DMS 273 (cell line): ENCODE measurements at regions not wholly inside any gene's neighbourhood (a gene's known extent, or its start where the extent isn't known, plus 50 kb on each side); places are given as distances from the start of the nearest gene placed in this dataset.
"Not testable (repeated sequence)": the region's sequence is repeated elsewhere in the genome, so short reads cannot be mapped to it uniquely, and the experiment has no call there.

Source experiments
- DNase-seq: peaks from one replicate; lab custom pipeline; 2025; ENCODE audit not compliant: unreplicated experiment; lab: John Stamatoyannopoulos, UW

- DNase-seq: no peak
Measured at GRCh38 chr3:193114431-193115340, 126.3 kb upstream of the PLAAT1 start.

- DNase-seq: no peak
Measured at GRCh38 chr3:193116871-193117270, 124.2 kb upstream of the PLAAT1 start.

DNA sequence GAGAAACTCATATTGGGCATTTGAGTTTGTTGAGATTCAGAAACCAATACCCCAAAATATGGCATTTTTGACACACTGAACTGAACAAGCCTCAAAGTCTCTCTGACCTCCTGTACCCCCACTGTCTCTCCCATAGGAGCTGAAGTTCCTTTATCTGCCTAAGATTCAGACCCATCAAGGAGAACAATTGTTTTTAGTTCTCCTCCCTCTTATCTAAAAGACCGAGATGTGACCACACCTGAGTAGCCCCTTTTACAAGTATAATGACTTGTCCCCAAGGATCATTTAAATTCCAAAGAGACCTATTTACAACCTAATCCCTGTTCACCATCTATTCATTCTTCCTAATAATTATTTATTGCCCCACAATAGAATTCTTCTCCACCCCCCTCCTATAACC, 122.1 kb upstream of the PLAAT1 start:
- no peak for DNase-seq

DNA sequence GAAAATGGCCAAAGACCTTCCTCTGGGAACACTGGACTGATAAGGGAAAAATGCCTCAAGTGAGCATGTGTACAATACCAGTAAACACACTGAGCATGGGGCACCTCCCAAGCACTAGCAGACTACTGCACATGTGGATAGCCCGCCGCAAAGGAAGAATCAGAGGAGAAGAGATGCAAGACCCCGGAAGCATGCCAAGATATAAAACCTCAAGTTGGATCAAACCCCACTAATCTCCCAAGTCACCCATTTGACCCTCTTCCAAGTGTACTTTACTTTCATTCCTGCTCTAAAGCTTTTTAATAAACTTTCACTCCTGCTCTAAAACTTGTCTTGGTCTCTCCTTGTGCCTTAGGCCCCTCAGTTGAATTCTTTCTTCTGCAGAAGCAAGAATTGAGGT, 121.1 kb upstream of the PLAAT1 start:
- no peak for DNase-seq

- no peak for DNase-seq
Measured at GRCh38 chr3:193124861-193125260, 116.2 kb upstream of the PLAAT1 start.

GRCh38 chr3:193129607-193130006, 111.4 kb upstream of the PLAAT1 start:
- peak; percentile 8 for DNase-seq

- DNase-seq: no peak
Measured at GRCh38 chr3:193130576-193130975, 110.4 kb upstream of the PLAAT1 start.

GRCh38 chr3:193132241-193132640, 108.8 kb upstream of the PLAAT1 start:
- DNase-seq: no peak

DNA sequence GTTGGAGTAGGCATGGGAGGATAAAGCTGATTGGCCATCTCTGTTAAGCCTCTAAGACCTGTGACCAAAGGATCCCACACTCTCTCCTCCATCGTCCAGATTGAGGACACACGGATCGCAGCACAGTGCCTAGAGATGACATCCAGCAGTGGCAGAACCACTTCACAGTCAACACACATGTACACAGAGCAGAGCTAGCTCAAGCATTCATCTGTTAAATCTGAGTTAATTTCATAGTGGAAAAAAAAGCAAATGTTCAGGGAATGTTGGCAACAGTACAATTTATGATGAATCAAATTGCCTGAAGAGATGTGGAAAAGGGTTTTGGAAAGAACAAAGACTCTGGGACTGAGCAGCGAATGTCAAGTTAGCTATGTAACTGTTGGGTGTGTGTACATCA, 108.1 kb upstream of the PLAAT1 start:
- no peak for DNase-seq

DNA sequence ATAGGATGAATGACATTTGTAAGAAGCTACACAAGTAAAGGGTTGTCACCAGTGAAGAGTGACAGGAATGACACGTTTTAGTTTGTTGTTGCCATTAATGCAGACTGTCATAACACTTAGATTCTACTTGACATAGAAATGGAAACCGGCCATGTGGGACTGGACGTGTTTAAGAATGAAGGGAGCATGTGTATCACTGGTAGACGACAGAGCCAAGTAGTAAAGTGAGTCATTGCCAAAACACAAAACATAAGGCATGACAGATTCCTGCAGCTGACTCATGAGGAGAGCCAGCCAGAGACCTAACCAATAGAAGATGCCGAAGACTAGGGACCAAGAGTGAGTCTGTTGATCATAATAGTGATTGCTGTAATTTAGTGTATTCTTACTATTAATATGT, 106.2 kb upstream of the PLAAT1 start:
- peak; percentile 35 for DNase-seq

DNA sequence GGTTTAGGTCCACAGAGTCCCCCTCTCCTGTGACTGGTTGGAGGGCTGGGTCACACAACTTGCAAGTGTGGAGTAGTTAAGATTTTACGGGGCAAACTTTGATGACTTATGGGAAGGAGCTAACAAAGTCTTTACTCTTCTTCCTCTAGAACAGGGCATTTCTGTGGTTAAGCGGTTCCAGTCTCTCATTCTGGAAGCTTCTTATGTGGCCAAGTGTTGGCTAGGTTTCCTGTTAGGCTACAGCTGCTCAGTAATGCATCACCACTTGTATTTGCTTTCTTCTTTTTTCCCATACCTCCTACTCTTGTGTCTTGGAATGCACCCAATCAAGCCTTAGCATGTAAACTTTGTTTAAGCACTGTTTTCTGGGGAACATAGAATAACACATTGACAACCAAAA, 100.6 kb upstream of the PLAAT1 start:
- no peak for DNase-seq

DNA sequence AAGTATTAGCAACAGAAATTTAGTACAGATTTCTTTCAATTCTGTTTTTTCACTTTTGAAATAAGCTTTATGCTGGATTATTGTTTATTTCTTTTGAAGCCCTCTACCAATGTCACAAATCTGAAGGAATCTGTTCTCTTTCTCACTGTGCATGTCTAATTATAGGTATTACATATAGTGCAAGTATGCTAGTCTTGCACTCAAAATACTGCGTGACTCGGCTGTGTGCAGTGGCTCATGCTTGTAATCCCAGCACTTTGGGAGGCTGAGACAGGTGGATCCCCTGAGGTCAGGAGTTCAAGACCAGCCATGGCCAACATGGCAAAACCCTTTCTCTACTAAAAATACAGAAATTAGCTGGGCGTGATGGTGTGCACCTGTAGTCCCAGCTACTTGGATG, 95.8 kb upstream of the PLAAT1 start:
- DNase-seq: no peak

DNA sequence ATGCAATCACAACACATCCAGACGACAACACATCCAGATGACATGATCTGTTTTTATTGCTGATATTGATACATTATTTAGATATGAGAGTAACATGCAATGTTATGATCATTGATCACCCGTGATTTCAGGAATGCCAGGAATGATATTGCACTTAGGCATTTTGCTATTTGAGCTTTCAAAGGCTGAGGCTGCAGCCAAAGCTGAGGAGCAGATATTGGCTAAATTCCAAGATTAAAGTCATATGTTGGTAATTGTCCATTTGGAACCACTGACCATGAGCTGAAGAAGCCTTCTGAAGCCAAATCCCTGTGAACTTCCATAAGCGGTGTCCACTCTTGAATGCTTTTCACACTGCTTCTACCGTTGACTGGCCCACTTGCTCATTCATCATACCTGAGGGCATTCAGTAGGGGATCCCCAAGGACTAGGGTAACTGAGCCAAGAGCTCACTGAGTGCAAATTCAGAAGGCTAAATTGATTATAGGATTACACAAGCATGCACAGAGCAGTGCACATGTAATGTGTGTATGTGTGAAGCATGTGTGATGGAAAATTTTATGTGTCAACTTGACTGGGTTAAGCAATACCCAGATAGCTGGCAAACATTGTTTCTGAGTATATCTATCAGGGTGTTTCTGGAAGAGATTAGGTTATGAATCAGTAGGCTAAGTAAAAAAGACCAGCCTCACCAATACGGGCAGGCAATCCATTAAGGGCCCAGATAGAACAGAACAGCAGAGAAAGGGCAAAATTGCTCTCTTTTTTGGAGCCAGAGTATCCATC, 92.1 kb upstream of the PLAAT1 start:
- DNase-seq: no peak

- no peak for DNase-seq
Measured at GRCh38 chr3:193149998-193150397, 91.0 kb upstream of the PLAAT1 start.

GRCh38 chr3:193155044-193155781, 85.8 kb upstream of the PLAAT1 start:
- not testable (repeated sequence) for DNase-seq

DNA sequence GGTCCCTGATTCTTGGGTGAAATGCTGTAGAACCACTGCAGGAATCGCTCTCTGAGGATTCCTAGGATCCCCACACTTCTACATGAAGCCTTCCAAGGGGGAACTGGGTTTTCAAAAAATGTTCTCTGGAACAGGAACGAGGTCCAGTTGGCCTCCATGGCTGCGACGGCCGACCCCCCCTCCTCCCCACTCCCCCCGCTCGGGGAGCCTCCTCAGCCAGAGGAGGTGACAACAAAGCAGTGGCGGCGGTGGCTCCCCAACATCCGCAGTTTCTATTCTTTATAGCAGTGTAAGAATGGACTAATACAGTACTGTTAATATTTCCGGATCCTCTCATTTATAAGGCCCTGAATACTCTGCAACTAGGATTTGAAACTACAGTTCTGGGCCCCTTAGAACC, 84.0 kb upstream of the PLAAT1 start:
- no peak for DNase-seq

GRCh38 chr3:193165431-193166120, 75.4 kb upstream of the PLAAT1 start:
- no peak for DNase-seq

DNA sequence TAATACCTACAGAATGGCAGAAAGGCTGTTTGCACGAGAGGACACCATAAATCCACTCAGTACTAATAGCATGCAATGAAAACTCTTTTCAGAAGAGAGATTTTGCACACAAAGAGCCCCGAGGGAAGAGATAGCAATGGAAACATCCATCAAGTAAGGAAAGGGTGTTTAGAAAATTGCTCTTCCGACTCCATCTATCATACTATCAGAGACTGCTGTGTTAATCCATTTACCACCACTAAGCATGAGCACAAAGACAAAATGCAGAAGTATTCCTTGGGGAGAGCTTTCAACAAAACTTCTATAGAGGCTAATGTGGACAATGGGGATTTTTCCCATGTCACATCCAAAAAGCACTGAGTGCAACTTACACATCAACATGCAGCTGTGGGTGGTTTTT, 72.1 kb upstream of the PLAAT1 start:
- DNase-seq: no peak

- no peak for DNase-seq
Measured at GRCh38 chr3:193174140-193174539, 66.9 kb upstream of the PLAAT1 start.

- DNase-seq: not testable (repeated sequence)
Measured at GRCh38 chr3:193179332-193180012, 61.5 kb upstream of the PLAAT1 start.
